Spleen (tissue), 11 donors: ENCODE measurements at regions not wholly inside any gene's neighbourhood (a gene's known extent, or its start where the extent isn't known, plus 50 kb on each side); places are given as distances from the start of the nearest gene placed in this dataset.

Source experiments
- DNase-seq: peaks from one replicate; pipeline ENCODE4 v3.0.0-alpha.2; 2020
- H3K27ac ChIP-seq, 8 donors: fragments of 200-600 bp; sonication (generic) in 7 of 8; 1 replicate in 4 of 8; 2 replicates in 4 of 8; pipeline versions ENCODE4 v1.5.0 to v1.8.0; 2016 to 2021; ENCODE audit warnings: inconsistent platforms in 4 of 8, mild to moderate bottlenecking in 4 of 8, moderate library complexity in 1 of 8
- H3K27me3 ChIP-seq, 7 donors: fragments of 200-600 bp; sonication (generic) in 6 of 7; replicated peaks in 1 of 7; 1 replicate in 4 of 7; 2 replicates in 3 of 7; pipeline versions ENCODE4 v1.5.0 to v1.8.0; 2016 to 2021; ENCODE audit warnings: inconsistent platforms in 3 of 7, mild to moderate bottlenecking in 1 of 7
- H3K36me3 ChIP-seq, 6 donors: fragments of 200-600 bp; sonication (generic) in 5 of 6; 1 replicate in 4 of 6; 2 replicates in 2 of 6; pipeline versions ENCODE4 v1.5.0 to v1.8.0; 2016 to 2021; ENCODE audit warnings: inconsistent platforms in 2 of 6
- H3K4me1 ChIP-seq, 6 donors: fragments of 200-600 bp; sonication (generic) in 5 of 6; 1 replicate in 3 of 6; 2 replicates in 3 of 6; pipeline versions ENCODE4 v1.5.0 to v1.8.0; 2016 to 2021; ENCODE audit warnings: inconsistent platforms in 3 of 6
- H3K4me3 ChIP-seq, 8 donors: fragments of 200-600 bp; sonication (generic) in 7 of 8; 1 replicate in 4 of 8; 2 replicates in 4 of 8; pipeline versions ENCODE4 v1.5.0 to v1.8.0; 2016 to 2021; ENCODE audit warnings: inconsistent platforms in 4 of 8, mild to moderate bottlenecking in 4 of 8, moderate library complexity in 2 of 8
- H3K9me3 ChIP-seq, 8 donors: fragments of 200-600 bp; sonication (generic) in 7 of 8; 1 replicate in 4 of 8; 2 replicates in 4 of 8; pipeline versions ENCODE4 v1.5.0 to v1.8.0; 2016 to 2021; ENCODE audit warnings: inconsistent platforms in 4 of 8
- POLR2A ChIP-seq, 3 donors: fragments of 450-650 bp; IDR thresholded peaks; one replicate each; pipeline ENCODE4 v1.5.1; 2017; ENCODE audit warnings: antibody characterized with exemption in 3 of 3, mild to moderate bottlenecking in 1 of 3
- POLR2AphosphoS5 ChIP-seq, 3 donors: sonication (generic); formaldehyde crosslinking; IDR thresholded peaks; one replicate each; pipeline ENCODE4 v1.5.1; 2017; ENCODE audit warnings: antibody characterized with exemption in 3 of 3
- WGBS, 5 donors: extraction: QIAGEN DNeasy Blood & Tissue Kit in 3 of 5; methylation state at CpG; one replicate each; pipeline versions ENCODE4 v1.1.5 to v1.1.7; 2013 to 2018; 5-methylcytosine and 5-hydroxymethylcytosine counted together
- intact Hi-C: fragments of 100-400 bp; cut with DNase I; formaldehyde crosslinking; loops from one replicate; pipeline ENCODE4 v1.15.0; 2023; ENCODE audit warnings: low total_unique reads
- TF ChIP-seq, protein P1 (sequence below), 11 experiments: fragments of 200-600 bp in 7 of 11; fragments of 450-650 bp in 4 of 11; sonication (generic) in 4 of 11; IDR thresholded peaks in 8 of 11; conservative IDR thresholded peaks in 3 of 11; 1 replicate in 7 of 11; 2 replicates in 4 of 11; pipeline versions ENCODE4 v1.4.0 to v1.8.0; 2016 to 2021; ENCODE audit warnings: antibody characterized with exemption in 11 of 11, inconsistent platforms in 4 of 11, mild to moderate bottlenecking in 1 of 11
- donor health status: healthy with polysubstance abuse.
- donor health status: DM: no; HTN: no; CAD: no; lungs with moderate emphysema.
- donor health status: DM: no; HTN: no; CAD: no.
- donor health status: Bipolar disorder and iron deficiency.
- donor health status: healthy.
- donor health status: DM: no; HTN: no; CAD: no.
- donor health status: DM: yes; HTN: yes; CAD: no.

- DNase-seq: no peak
- Histone ChIP-seq H3K4me1 (no peaks in the 10 kb centered on the region), H3K36me3 (no peaks in the 10 kb centered on the region), H3K9me3 (peaks cover 0 to 22% (median 0%) of the 10 kb centered on the region in 8 donors), H3K27me3 (no peaks in the 10 kb centered on the region), H3K4me3 (no peak overlapping the region), H3K27ac (no peak overlapping the region)
- TF ChIP-seq POLR2AphosphoS5 (IDR thresholded peaks at IDR 0.05) (no peak), POLR2A (IDR thresholded peaks at IDR 0.05) (no peak)
- TF ChIP-seq, protein P1, sequence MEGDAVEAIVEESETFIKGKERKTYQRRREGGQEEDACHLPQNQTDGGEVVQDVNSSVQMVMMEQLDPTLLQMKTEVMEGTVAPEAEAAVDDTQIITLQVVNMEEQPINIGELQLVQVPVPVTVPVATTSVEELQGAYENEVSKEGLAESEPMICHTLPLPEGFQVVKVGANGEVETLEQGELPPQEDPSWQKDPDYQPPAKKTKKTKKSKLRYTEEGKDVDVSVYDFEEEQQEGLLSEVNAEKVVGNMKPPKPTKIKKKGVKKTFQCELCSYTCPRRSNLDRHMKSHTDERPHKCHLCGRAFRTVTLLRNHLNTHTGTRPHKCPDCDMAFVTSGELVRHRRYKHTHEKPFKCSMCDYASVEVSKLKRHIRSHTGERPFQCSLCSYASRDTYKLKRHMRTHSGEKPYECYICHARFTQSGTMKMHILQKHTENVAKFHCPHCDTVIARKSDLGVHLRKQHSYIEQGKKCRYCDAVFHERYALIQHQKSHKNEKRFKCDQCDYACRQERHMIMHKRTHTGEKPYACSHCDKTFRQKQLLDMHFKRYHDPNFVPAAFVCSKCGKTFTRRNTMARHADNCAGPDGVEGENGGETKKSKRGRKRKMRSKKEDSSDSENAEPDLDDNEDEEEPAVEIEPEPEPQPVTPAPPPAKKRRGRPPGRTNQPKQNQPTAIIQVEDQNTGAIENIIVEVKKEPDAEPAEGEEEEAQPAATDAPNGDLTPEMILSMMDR (IDR thresholded peaks at IDR 0.05 in 8 of 11, conservative IDR thresholded peaks at IDR 0.05 in 3 of 11): no peak
- intact Hi-C loops: no loop called here
- whole genome bisulfite sequencing, 5 donors: 47 to 81% (median 74%) methylated on average over 2 of the region's 2 CpGs
Measured at GRCh38 chrX:5807181-5807580, 421.5 kb downstream of the NLGN4X start.

GRCh38 chrX:5802391-5802790 is 426.3 kb downstream of the NLGN4X start:
- 47 to 86% (median 60%) methylated on average over 1 of the region's 1 CpG for WGBS, 5 donors
- no peak for DNase-seq
- Histone ChIP-seq H3K27me3 (no peaks in the 10 kb centered on the region), H3K27ac (no peak overlapping the region), H3K4me1 (no peaks in the 10 kb centered on the region), H3K36me3 (no peaks in the 10 kb centered on the region), H3K4me3 (no peak overlapping the region), H3K9me3 (peaks cover 0 to 22% (median 0%) of the 10 kb centered on the region in 8 donors)
- intact Hi-C loops: no loop called here
- TF ChIP-seq POLR2A (IDR thresholded peaks at IDR 0.05) (no peak), POLR2AphosphoS5 (IDR thresholded peaks at IDR 0.05) (no peak)
- TF ChIP-seq, protein P1 (IDR thresholded peaks at IDR 0.05 in 8 of 11, conservative IDR thresholded peaks at IDR 0.05 in 3 of 11): no peak

- WGBS, 5 donors: 71 to 83% (median 80%) methylated on average over 4 of the region's 4 CpGs
- no peaks in the 10 kb centered on the region for H3K36me3 ChIP-seq
- no peak overlapping the region for H3K27ac ChIP-seq
- H3K4me1 ChIP-seq: no peaks in the 10 kb centered on the region
- intact Hi-C loops: no loop called here
- no peaks in the 10 kb centered on the region for H3K9me3 ChIP-seq
- no peaks in the 10 kb centered on the region for H3K27me3 ChIP-seq
- TF ChIP-seq, protein P1 (IDR thresholded peaks at IDR 0.05 in 8 of 11, conservative IDR thresholded peaks at IDR 0.05 in 3 of 11): no peak
- no peak for TF ChIP-seq POLR2A (IDR thresholded peaks at IDR 0.05)
- TF ChIP-seq POLR2AphosphoS5 (IDR thresholded peaks at IDR 0.05): no peak
- no peak for DNase-seq
- no peak overlapping the region for H3K4me3 ChIP-seq
Measured at GRCh38 chrX:5791721-5792120, 436.9 kb downstream of the NLGN4X start.

DNA sequence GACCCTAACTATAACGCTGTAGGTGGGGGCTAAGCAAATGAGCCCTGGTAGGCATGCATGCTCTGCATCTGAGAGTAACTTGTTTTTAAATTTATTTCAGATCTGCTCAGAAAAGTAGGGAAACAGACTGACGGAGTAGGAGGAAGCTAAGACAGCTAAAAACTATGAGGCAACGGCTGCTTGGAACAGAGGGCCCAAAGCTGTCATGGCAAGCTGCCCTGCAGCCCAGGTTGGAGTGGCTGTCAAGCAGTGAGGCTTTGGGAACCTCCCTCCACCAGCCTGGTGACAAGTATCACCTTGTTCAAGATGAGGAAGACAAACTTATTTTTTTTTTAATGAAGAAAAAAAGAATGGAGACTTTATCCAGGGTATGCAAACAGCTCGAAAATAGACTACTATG is 439.8 kb downstream of the NLGN4X start:
- no peak for DNase-seq

More for the DNA sequence above, 439.8 kb downstream of the NLGN4X start:
- intact Hi-C loops: no loop called here
- WGBS, 5 donors: 61 to 75% (median 68%) methylated on average over 4 of the region's 4 CpGs
- H3K27ac ChIP-seq: no peak overlapping the region
- H3K9me3 ChIP-seq: no peaks in the 10 kb centered on the region
- no peaks in the 10 kb centered on the region for H3K36me3 ChIP-seq
- H3K4me3 ChIP-seq: no peak overlapping the region
- no peaks in the 10 kb centered on the region for H3K4me1 ChIP-seq
- H3K27me3 ChIP-seq: no peaks in the 10 kb centered on the region
- no peak for TF ChIP-seq POLR2A (IDR thresholded peaks at IDR 0.05)
- TF ChIP-seq POLR2AphosphoS5 (IDR thresholded peaks at IDR 0.05): no peak
- TF ChIP-seq, protein P1 (IDR thresholded peaks at IDR 0.05 in 8 of 11, conservative IDR thresholded peaks at IDR 0.05 in 3 of 11): no peak
